Activated T-cell treated with anti-CD3 and anti-CD28 coated beads, Interleukin-2, amount 50 U/mL, for 24 hours (primary cell): ENCODE measurements at regions not wholly inside any gene's neighbourhood (a gene's known extent, or its start where the extent isn't known, plus 50 kb on each side); places are given as distances from the start of the nearest gene placed in this dataset.
"Not testable (repeated sequence)": the region's sequence is repeated elsewhere in the genome, so short reads cannot be mapped to it uniquely, and the experiment has no call there.

Experiments
- DNase-seq: peaks from one replicate; pipeline ENCODE4 v3.0.0-alpha.2; 2020
- H3K27ac Mint-ChIP-seq: 2 replicates; pipeline ENCODE4 v1.8.0; 2020; ENCODE audit warnings: mild to moderate bottlenecking, mixed read lengths
- H3K27me3 Mint-ChIP-seq: 2 replicates; pipeline ENCODE4 v1.8.0; 2020; ENCODE audit warnings: mixed read lengths
- H3K36me3 Mint-ChIP-seq: 2 replicates; pipeline ENCODE4 v1.8.0; 2020; ENCODE audit warnings: low read depth, mixed read lengths
- H3K4me1 Mint-ChIP-seq: 2 replicates; pipeline ENCODE4 v1.8.0; 2020; ENCODE audit warnings: low read depth, mixed read lengths
- H3K4me3 Mint-ChIP-seq: 2 replicates; pipeline ENCODE4 v1.8.0; 2020; ENCODE audit warnings: mild to moderate bottlenecking, moderate library complexity, mixed read lengths
- H3K9me3 Mint-ChIP-seq: 2 replicates; pipeline ENCODE4 v1.8.0; 2020; ENCODE audit warnings: mixed read lengths

DNA sequence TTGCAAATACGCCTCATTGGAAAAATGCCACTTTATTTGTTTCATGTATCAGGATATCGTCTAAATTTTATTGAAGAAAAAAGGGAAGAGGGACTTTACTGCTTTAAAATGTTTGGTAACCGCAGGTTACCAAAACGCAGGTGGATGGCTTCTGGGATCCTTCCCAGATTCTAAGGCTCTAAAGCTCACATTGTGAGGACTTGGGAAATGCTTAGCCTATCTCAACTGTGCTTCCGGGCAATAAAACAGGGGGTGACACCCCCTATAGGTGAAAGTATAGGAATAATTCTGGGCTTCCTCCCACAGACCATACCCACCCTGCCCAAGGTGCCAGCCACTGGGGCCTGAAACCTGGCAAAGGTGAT, 73.2 kb upstream of the IPO5 start:
- Mint-ChIP-seq H3K9me3 (no peaks in the 10 kb centered on the region), H3K4me1 (no peaks in the 10 kb centered on the region), H3K36me3 (no peaks in the 10 kb centered on the region), H3K27me3 (peaks cover 26% of the 10 kb centered on the region), H3K27ac (no peak overlapping the region), H3K4me3 (no peak overlapping the region)
- no peak for DNase-seq

GRCh38 chr13:97881556-97881955, 71.9 kb upstream of the IPO5 start:
- no peak overlapping the region for H3K4me3 Mint-ChIP-seq
- peaks cover 29% of the 10 kb centered on the region for H3K27me3 Mint-ChIP-seq
- no peak for DNase-seq
- H3K36me3 Mint-ChIP-seq = no peaks in the 10 kb centered on the region
- H3K27ac Mint-ChIP-seq = no peak overlapping the region
- no peaks in the 10 kb centered on the region for H3K4me1 Mint-ChIP-seq
- H3K9me3 Mint-ChIP-seq = no peaks in the 10 kb centered on the region

- H3K9me3 Mint-ChIP-seq = no peaks in the 10 kb centered on the region
- H3K4me1 Mint-ChIP-seq = no peaks in the 10 kb centered on the region
- peaks cover 29% of the 10 kb centered on the region for H3K27me3 Mint-ChIP-seq
- DNase-seq = no peak
- H3K4me3 Mint-ChIP-seq = no peak overlapping the region
- no peaks in the 10 kb centered on the region for H3K36me3 Mint-ChIP-seq
- H3K27ac Mint-ChIP-seq = no peak overlapping the region
Observed at GRCh38 chr13:97883396-97883795, 70.1 kb upstream of the IPO5 start.

GRCh38 chr13:97884707-97885468, 68.6 kb upstream of the IPO5 start:
- Mint-ChIP-seq H3K36me3 (no peaks in the 10 kb centered on the region), H3K4me3 (no peak overlapping the region), H3K9me3 (no peaks in the 10 kb centered on the region), H3K27me3 (peaks cover 31% of the 10 kb centered on the region), H3K4me1 (no peaks in the 10 kb centered on the region), H3K27ac (no peak overlapping the region)
- DNase-seq = no peak

GRCh38 chr13:97885641-97886040, 67.8 kb upstream of the IPO5 start:
- no peaks in the 10 kb centered on the region for H3K36me3 Mint-ChIP-seq
- no peaks in the 10 kb centered on the region for H3K9me3 Mint-ChIP-seq

GRCh38 chr13:97889803-97890202, 63.7 kb upstream of the IPO5 start:
- no peak for DNase-seq
- H3K27ac Mint-ChIP-seq = no peak overlapping the region
- H3K27me3 Mint-ChIP-seq = peaks cover 27% of the 10 kb centered on the region
- no peaks in the 10 kb centered on the region for H3K9me3 Mint-ChIP-seq
- H3K4me3 Mint-ChIP-seq = no peak overlapping the region
- H3K4me1 Mint-ChIP-seq = no peaks in the 10 kb centered on the region
- no peaks in the 10 kb centered on the region for H3K36me3 Mint-ChIP-seq

More at GRCh38 chr13:97885641-97886040, 67.8 kb upstream of the IPO5 start:
- no peak overlapping the region for H3K4me3 Mint-ChIP-seq
- peaks cover 31% of the 10 kb centered on the region for H3K27me3 Mint-ChIP-seq
- DNase-seq = no peak
- no peak overlapping the region for H3K27ac Mint-ChIP-seq
- H3K4me1 Mint-ChIP-seq = no peaks in the 10 kb centered on the region

DNA sequence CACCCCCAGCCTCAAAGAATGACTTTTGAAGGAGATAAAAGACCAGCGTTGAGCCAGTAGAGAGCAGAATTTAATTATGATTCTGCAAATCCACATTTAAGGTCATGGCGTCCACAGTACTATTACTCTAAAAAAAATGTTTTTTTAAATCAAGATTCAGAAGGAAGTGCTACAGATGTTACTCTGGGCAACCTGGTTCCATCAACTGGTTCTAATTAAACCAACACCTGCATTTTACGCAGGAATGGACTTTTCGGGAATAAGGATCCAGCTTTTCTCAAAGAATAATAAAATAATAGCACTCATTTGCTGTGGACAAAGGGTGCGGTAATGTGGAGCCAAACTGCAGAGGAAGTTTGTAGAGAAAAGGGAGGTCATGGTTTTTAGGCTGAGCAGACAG, 62.9 kb upstream of the IPO5 start:
- H3K27me3 Mint-ChIP-seq = peaks cover 27% of the 10 kb centered on the region
- H3K36me3 Mint-ChIP-seq = no peaks in the 10 kb centered on the region
- H3K4me3 Mint-ChIP-seq = no peak overlapping the region
- peaks cover under 1% of the 10 kb centered on the region for H3K9me3 Mint-ChIP-seq
- no peak for DNase-seq
- H3K4me1 Mint-ChIP-seq = no peaks in the 10 kb centered on the region
- no peak overlapping the region for H3K27ac Mint-ChIP-seq

DNA sequence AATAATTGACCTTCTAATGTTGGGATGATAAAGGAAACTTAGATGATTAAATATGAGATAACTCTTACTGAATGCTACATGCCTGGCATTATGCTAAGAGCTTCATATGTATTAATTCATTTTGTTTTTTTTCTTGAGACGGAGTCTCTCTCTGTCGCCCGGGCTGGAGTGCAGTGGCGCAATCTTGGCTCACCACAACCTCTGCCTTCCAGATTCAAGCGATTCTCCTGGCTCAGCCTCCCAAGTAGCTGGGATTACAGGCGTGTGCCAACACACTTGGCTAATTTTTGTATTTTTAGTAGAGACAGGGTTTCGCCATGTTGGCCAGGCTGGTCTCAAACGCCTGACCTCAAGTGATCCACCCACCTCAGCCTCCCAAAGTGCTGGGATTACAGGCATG, 61.5 kb upstream of the IPO5 start:
- peaks cover 21% of the 10 kb centered on the region for H3K27me3 Mint-ChIP-seq
- H3K9me3 Mint-ChIP-seq, DNase-seq, H3K4me3 Mint-ChIP-seq, H3K4me1 Mint-ChIP-seq, H3K27ac Mint-ChIP-seq, H3K36me3 Mint-ChIP-seq: not testable (repeated sequence)

GRCh38 chr13:97892717-97893116, 60.8 kb upstream of the IPO5 start:
- DNase-seq = no peak
- Mint-ChIP-seq H3K27ac (no peak overlapping the region), H3K36me3 (no peaks in the 10 kb centered on the region)

GRCh38 chr13:97895383-97895782, 58.1 kb upstream of the IPO5 start:
- Mint-ChIP-seq H3K4me1 (no peaks in the 10 kb centered on the region), H3K27ac (no peak overlapping the region), H3K27me3 (peaks cover 33% of the 10 kb centered on the region), H3K36me3 (no peaks in the 10 kb centered on the region), H3K9me3 (peaks cover 2% of the 10 kb centered on the region), H3K4me3 (no peak overlapping the region)
- DNase-seq = no peak

More at GRCh38 chr13:97892717-97893116, 60.8 kb upstream of the IPO5 start:
- H3K9me3 Mint-ChIP-seq = peaks cover 2% of the 10 kb centered on the region
- H3K4me3 Mint-ChIP-seq = no peak overlapping the region
- no peaks in the 10 kb centered on the region for H3K4me1 Mint-ChIP-seq
- H3K27me3 Mint-ChIP-seq = peaks cover 24% of the 10 kb centered on the region

- Mint-ChIP-seq H3K36me3 (no peaks in the 10 kb centered on the region), H3K9me3 (peaks cover 2% of the 10 kb centered on the region), H3K4me1 (no peaks in the 10 kb centered on the region), H3K27ac (no peak overlapping the region), H3K4me3 (no peak overlapping the region), H3K27me3 (peaks cover 32% of the 10 kb centered on the region)
- DNase-seq = no peak
Observed at GRCh38 chr13:97896446-97896845, 57.0 kb upstream of the IPO5 start.

GRCh38 chr13:97901716-97902115, 51.8 kb upstream of the IPO5 start:
- peaks cover 28% of the 10 kb centered on the region for H3K27me3 Mint-ChIP-seq
- no peak for DNase-seq

More at GRCh38 chr13:97901716-97902115, 51.8 kb upstream of the IPO5 start:
- Mint-ChIP-seq H3K27ac (no peak overlapping the region), H3K9me3 (no peaks in the 10 kb centered on the region), H3K4me1 (no peaks in the 10 kb centered on the region), H3K36me3 (no peaks in the 10 kb centered on the region), H3K4me3 (no peak overlapping the region)
